GM21576 (cell line): ENCODE measurements at regions not wholly inside any gene's neighbourhood (a gene's known extent, or its start where the extent isn't known, plus 50 kb on each side); places are given as distances from the start of the nearest gene placed in this dataset.

ENCODE experiments used
- ATAC-seq: cut with Tn5 transposase; IDR thresholded peaks from one replicate; pipeline ENCODE4 v1.9.1; 2021; ENCODE audit warnings: mild to moderate bottlenecking, moderate library complexity; ENCODE audit not compliant: unreplicated experiment

DNA sequence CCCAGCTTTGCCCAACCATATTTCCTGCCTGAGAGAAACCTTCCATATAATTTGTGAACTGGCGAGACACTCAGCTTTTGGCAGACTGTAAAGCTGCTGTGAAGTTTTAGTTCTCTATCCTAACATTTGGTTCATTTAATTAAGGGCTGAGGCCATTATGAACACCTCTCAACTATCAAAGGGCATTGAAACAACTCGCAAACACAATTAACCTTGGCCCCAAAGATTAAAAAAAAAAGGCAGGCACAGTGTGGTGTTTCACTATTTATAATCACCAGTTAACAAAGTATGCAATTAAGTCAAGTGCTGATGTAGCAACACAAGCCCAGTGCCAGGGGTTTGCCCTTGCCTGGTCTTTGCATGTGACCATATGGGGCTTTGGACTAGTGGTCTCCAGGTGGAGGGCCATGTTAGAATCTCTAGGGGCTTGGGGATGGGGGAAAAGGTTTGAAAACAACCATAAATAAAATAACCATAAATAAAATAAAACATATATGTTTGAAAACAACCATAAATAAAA, 297.6 kb upstream of the SKOR2 start:
- no peak for ATAC-seq

DNA sequence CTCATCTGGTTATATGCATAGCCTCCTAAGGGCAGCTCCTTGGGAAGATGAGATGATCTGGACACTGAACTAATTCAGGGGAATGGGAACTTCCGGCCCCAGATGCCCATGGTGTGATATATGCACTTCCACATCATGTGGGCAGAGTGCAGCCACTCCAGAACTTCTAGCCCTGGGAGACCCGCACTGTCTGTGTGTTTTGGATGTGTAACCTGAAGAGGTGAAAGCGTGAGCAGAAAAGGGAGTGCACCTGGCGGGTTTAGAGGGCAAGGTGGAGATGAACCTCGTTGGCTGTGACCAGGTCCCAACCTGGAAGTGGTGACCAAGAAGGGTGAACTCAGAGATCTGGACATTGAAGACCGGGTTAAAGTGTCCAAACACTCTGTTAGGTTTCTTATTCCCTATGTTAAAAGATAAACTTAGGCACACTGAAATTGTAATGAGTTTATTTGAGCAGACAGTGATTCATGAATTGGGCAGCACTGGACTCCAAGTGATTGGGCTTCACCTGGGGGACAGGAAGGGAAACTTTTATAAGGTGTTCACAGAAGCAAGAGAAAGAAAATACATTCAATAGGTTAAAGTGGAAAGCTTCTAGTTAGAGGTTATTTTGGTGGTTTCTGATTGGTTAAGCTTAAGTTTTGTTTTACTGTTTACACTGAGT, 296.2 kb upstream of the SKOR2 start:
- no peak for ATAC-seq

DNA sequence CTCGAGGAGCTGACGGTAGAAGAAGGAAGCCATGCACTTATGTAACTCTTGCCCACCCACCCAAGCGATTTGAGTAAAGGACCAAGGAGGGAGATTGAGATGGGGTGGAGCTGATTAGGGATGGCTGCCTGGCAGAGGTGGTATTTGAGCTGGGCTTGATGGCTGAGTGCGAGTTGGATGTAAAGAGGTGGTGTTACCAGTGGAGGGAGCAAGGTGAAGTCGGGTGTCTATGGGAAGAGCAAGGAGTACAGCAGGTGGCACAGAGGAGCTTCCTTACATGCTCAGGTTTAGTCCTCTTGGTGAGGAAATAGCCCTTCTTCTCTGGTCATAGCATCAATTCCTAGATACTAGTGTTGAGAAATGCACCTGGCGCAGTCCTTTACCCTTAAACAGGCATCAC, 294.2 kb upstream of the SKOR2 start:
- no peak for ATAC-seq

DNA sequence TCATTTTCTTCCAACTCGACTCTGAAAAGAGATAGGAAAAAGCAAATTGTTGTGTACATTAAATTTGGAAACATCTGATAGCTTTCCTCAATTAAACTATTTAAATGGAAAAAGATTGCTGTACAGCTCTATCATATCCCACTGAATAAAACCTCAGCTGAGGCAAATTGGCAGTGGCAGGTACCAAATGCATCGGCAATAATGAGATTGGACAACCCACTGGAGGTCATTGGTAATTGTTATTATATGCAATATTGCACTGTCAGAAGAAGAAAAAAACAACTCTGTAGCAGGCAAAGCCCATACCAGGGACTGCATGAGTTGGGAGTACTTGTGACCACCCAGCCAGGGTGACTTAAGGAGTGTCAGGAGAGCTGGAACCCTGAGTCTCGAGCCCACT, 291.6 kb upstream of the SKOR2 start:
- no peak for ATAC-seq

DNA sequence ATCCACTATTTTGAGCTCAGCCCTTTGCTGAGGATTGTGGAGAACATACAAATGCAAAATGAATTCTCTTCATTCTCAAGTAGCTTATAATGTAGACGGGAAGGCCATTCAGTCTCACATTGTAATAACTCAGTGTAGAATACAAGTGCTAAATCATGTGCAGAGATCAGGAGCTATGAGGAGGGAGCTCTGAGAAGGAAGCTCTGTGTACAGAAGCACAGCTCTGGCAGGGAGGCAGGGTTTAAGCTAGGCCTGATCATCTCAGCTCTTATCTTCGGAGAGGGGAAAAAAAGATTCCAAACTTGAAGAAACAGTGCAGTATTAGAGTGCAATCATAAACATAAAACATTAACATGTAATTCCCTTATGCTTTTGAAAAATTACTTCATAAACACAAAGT, 291.1 kb upstream of the SKOR2 start:
- no peak for ATAC-seq

DNA sequence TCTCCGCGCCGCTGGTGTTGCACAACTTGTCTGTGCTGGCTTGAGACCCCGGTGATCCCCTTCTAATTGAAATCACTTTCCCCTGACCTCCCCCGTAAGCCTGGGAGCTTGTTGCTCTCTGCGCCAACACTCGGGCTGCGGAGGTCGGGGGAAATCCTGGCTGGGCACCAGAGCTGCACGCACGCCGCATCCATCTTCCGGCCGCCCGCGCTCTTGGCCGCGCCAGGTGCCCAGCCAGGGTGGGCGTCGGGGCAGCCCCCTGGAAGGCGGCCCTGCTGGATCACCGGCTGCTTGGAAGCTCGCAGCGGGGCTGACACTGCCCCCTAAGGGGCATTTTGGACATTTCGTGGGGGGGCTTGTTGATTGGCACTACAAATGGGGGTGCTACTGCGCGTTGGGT, 280.3 kb upstream of the SKOR2 start:
- no peak for ATAC-seq

DNA sequence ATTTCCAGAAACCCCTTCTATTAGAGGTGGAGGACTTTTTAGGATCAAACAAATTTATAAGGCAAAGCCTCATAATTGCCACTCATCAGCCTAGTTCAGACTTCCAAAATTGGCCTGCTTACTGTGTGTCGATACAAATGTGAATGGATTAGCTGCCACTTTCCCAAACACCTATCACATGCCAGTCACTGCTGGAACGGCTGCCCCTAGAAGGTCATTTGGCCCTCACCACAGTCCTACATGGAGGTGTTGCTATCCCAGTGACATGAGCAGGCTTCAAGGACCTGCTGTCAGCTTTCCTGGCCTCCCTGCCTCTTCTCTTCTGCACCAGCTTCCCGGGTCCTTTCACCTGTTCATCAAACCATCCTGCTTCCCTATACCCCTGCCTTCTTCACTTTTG, 279.2 kb upstream of the SKOR2 start:
- no peak for ATAC-seq

DNA sequence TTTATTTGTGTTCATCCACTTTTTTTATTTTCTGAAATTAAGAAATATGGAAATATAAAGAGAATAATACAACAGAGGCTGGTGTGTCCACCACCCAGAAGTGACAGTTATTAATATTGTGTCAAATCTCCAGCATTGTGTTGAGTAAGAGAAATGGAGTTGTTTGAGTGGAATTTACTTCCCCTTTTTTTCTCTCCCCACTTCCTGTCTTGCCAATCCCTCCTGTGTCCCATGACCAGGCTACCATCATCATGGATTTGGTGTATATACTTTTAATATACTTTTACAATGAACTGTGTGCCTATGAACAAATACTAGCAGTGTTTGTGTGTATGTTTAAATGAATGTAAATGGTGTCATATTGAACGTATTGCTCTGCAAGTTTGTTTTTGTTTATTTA, 276.9 kb upstream of the SKOR2 start:
- ATAC-seq = no peak

DNA sequence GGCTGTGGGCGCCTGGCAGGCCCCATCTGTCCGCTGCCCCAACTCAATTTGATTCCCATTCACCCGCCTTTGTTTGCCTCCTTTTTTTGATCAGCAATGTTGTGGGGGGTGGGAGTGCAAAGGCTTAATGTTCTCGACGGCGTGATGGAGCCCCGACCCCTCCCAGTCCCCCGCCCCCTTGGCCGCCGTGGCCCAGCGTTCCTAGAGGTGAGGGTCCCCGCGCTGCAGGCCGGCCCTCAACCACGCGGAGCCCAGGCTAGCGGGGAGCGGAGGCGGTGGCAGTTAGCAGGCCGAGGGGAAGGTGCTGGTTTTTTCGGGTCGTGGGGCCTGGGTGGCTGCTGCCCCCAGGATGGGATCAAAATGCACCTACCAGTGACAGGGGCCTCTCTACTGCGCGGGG, 274.7 kb upstream of the SKOR2 start:
- no peak for ATAC-seq

DNA sequence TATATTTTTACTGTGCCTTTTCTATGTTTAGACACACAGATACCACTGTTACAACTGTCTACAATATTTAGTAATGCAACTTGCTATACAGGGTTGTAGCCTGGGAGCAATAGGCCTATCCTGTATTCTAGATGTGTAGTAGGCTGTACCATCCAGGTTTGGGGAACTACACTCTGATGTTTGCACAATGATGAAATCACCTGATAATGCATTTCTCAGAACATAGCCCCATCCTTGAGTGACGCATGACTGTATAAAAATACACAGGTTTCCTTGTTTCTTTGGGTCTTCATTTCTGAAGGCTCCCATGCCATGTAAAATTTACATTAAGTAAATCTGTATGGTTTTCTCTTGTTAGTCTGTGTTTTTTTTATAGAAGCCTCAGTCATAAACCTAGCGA, 270.9 kb upstream of the SKOR2 start:
- no peak for ATAC-seq

DNA sequence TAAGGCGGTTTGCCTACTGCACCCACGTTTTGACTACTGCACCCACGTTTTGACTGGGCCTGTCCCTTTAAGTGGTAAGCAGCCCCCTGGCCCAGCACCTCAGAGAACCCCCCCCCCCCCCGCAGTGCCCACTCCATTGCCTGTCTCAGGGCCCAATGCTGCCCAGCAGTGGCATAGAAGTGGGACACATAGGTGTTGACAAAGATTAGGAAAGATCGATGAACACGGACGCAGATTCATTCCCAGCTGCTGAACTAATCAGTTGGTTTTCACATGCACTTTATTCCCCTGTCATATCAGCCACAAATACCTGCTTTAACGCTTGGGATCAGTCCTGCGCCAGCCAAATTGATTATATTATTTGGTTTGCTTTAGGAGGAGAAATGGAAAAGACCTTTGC, 268.8 kb upstream of the SKOR2 start:
- no peak for ATAC-seq

DNA sequence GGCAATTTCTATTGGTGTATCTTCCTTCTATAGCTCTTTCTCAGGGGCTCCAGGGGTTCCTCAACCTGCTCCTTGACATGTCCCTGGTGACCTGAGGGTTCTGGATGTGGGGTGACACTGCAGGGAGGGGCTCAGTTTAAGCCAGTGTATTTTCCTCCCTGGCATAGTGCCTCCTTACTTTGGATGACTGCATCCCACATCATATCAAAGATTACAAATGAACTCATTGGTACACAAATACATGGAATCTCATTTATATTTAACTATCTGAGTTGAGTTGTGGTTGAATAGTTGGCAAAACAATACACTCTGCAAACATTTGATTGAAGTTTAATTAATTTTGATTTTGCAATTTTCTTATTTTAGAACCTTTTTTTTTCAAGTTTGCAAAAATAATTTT, 268.2 kb upstream of the SKOR2 start:
- no peak for ATAC-seq

DNA sequence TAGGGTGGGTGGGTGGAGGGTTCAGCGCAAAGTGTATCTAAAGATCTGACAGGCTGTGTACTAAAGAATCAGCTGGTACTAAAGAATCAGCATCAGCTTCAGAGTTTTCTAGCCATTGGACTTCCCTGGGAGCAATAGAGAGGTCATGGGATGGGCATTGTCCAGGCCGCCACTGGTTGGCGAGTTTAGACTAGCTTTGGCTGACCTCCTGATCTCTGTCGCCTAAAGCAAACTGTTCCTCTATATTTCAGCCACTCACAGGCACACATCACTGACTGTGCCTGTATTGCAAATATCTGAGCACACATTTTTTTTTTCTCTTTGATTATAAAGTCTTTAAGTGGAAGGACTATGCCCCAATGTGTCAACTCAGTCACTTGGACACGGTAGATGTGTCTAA, 267.8 kb upstream of the SKOR2 start:
- ATAC-seq = no peak

DNA sequence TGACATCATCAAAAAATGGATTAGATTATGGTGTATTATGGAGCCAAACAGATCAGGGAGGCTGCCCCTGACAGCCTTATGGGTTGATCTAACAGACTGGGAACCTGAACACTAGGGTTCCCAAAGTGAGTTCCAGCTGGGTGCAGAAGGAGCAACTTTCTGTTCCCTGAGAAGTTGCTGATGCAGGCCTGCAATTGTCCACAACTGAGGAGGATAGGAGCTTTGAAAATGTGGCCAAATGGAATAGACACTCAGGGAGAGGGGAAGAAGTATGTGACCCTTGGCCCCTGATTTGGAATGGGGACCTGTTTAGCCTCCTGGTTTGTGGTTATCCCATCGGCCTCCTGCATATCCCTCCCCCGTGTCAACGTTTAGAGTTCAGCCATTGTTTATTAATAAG, 262.2 kb upstream of the SKOR2 start:
- ATAC-seq = no peak

DNA sequence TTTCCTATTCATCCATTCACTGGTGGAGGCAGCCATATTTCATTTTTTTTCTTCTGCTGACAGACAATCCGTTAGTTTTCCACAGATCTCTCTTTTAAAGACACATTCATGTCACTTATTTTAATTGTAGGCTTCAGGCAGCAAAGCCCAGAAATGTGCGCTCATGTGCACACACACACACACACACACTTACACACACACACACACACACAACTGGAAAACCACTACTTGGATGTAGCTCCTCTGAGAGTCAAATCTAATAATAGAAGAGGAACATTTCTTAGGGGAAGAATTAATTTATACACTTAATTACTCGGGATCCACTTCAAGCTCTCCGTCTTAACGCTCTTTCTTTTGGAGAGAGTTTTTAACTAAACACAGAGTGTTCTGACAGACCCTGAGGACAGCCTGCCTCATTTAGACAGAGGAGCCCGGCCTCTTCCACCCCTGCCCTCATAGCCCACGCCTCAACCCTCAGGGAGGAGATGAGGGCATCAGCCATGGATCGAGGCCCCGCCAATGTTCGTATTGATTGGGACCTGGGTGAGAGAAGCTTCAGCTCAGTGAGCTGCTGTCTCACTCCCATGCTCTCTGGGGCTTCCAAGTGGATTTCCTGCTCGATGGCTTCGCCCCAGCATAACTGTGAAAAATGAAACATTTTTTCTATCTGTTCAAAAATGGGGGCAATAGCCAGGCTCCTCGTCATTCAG, 261.4 kb upstream of the SKOR2 start:
- no peak for ATAC-seq

DNA sequence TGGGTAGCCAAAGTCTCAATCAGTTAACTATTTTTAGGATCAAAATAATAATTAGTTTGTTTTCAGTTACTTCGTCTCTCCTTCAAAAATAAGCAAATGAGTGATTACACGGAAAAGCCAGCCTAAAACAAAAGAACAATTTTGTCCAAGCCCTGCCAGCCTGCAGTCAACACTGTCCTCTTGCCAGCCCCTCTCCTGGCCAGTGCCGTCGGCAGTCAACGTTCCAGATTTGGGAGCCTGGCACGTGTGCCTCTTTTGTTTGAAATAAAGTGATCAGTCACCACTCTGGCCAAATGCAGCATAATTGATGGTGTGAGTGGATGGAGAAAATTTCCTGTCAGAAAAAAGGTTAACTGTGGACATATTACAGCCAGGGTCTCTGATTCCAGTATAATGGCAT, 260.6 kb upstream of the SKOR2 start:
- no peak for ATAC-seq

DNA sequence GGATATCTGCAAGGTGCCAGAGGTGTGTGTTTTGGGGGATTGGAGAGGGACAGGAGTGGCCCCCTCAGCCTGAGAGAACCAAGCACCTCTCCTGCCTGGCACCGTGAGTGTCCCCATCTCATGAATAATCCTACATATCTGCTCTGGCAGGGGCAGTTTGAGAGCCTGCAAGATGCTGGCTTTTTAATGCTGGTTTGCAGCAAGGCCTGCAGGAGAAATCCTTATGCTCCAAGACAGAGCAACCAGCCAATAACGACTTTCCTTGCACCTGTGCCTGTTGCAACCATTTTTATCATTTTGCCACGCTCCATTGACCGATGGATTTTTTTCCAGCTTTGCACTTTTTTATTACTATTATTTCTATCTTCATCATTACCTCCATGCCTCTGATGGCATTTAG, 259.4 kb upstream of the SKOR2 start:
- ATAC-seq = no peak

DNA sequence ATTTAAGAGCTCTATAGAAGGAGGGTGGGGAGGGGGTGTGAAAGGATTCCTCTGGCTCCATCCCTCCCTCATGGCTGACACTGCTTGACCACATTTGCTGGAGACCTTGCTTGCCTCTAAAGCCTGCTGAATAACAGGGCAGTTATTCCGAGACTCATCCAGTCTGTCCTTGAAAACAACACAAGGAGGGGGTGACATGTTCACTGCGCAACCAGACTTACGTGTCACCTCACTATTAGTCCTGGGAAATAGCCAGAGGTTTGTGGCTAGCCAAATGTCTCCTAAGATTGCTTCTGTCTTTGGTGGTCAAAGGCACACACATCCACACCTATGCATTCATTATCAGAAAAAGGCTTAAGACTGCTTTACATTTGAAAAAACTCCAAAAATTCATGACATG, 256.2 kb upstream of the SKOR2 start:
- ATAC-seq = no peak

DNA sequence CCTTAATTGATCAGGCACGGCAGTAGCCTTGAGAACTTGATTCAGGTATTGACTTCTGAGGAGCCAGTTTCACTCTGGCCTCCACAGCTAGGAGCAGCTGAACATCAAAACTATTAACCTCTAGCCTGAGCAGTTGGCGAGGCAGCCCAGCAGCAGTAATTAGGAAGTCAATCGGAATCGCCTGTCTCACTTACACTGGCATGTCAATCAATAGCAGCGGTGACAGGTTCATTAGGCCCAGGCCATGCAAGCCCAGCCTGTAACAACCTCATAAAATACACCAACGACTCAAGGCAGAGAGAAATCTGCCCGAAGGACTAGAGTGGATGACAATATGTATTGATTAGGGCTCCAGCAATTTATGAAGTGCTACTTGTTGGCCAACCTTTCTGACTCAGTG, 255.4 kb upstream of the SKOR2 start:
- no peak for ATAC-seq

DNA sequence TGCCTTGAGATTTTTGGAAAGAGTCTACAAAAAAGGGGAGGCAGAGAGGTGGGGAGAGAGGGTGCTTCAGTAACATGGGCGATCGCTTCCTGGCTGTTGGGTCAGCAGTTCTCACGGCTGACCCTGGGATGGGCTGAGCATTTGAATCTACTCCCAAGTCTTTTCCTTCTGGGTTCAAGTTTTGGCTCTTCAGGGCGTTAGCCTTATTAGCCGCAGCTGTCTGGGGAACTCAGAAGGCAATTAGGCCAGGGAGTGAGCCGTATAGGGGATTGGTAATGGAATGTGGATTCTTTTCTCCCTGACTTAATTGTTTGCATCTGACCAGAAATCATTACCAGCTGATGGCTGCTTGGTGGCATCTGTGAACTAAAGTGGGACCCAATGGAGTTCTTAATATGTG, 250.5 kb upstream of the SKOR2 start:
- ATAC-seq = no peak

DNA sequence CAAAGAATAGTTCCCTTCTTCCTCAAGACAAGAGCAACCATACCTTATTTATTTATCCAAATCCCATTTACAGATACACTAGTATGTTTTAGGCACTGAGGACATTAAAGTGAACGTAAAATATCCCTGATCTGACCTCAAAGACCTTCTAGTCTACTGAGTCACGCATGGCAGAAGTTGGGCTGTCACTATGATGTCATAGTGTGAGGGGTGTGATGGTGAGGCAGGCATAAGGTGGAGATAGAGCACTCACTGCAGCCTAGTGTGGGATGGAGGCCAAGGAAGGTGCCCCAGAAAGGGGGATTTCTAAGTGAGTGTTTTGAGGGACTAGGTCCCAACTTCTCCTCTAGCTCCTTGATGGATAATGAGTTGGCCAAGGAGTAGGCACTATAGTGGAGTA, 249.5 kb upstream of the SKOR2 start:
- ATAC-seq = no peak

DNA sequence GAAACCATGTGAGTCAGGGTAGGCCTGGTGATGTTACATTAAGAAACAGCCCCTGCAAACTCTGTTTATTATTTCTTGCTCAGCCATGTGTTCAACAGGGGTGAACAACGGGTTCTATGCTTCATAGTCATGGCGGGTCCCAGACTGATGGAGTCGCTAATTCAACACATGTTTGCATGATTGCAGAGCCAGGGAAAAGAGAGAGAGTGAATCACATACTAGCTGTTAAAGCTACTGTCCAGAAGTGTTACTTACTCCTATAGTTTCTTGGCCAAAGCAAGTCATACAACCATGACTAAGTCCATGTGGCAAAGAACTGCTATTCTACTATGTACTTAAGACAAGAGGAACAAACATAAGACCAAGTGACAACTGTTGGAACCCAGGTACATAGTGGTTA, 241.2 kb upstream of the SKOR2 start:
- no peak for ATAC-seq

DNA sequence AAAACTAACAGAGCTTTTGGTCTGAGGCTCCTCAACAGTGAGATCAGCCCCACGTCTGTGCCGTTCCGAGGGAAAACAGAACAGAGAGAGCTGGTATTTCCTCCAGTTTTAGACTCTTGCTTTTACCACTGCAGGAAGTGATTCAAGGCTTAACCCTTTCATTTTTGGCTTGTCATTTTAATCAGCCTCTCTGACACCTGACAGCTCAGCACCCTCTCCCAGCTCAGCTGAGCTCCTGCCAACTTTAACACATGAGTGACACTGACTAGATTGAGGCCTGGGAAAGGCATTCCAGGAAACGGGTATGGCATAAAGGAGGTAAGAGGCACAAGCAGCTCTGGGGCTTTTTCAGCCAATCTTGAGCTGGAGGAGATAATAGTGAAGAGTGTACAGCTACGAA, 239.4 kb upstream of the SKOR2 start:
- ATAC-seq = no peak
